GM19025 (cell line): ENCODE measurements at regions not wholly inside any gene's neighbourhood (a gene's known extent, or its start where the extent isn't known, plus 50 kb on each side); places are given as distances from the start of the nearest gene placed in this dataset.
"Not testable (repeated sequence)": the region's sequence is repeated elsewhere in the genome, so short reads cannot be mapped to it uniquely, and the experiment has no call there.

Experiments
- ATAC-seq: cut with Tn5 transposase; IDR thresholded peaks from one replicate; pipeline ENCODE4 v1.9.1; 2021; ENCODE audit warnings: mild to moderate bottlenecking, low read depth, moderate library complexity; ENCODE audit not compliant: unreplicated experiment

GRCh38 chr4:57309658-57310057 lies 199.5 kb upstream of the IGFBP7 start:
- no peak for ATAC-seq

GRCh38 chr4:57308301-57308700 lies 198.1 kb upstream of the IGFBP7 start:
- ATAC-seq = no peak

GRCh38 chr4:57305836-57306235 lies 195.7 kb upstream of the IGFBP7 start:
- ATAC-seq = no peak

GRCh38 chr4:57303012-57303751 lies 193.0 kb upstream of the IGFBP7 start:
- no peak for ATAC-seq

- not testable (repeated sequence) for ATAC-seq
Observed at GRCh38 chr4:57300300-57300699, 190.1 kb upstream of the IGFBP7 start.

- ATAC-seq = no peak
Observed at GRCh38 chr4:57291911-57292310, 181.7 kb upstream of the IGFBP7 start.

- ATAC-seq = no peak
Observed at GRCh38 chr4:57287687-57288604, 177.8 kb upstream of the IGFBP7 start.

- ATAC-seq = no peak
Observed at GRCh38 chr4:57282933-57283310, 172.7 kb upstream of the IGFBP7 start.

- no peak for ATAC-seq
Observed at GRCh38 chr4:57280481-57280880, 170.3 kb upstream of the IGFBP7 start.

GRCh38 chr4:57278780-57279179 lies 168.6 kb upstream of the IGFBP7 start:
- ATAC-seq = no peak

- no peak for ATAC-seq
Observed at GRCh38 chr4:57274082-57274481, 163.9 kb upstream of the IGFBP7 start.

- no peak for ATAC-seq
Observed at GRCh38 chr4:57270346-57270745, 160.2 kb upstream of the IGFBP7 start.

GRCh38 chr4:57265831-57266582 lies 155.8 kb upstream of the IGFBP7 start:
- ATAC-seq = no peak

- ATAC-seq = no peak
Observed at GRCh38 chr4:57254754-57255153, 144.6 kb upstream of the IGFBP7 start.

GRCh38 chr4:57249083-57249482 lies 138.9 kb upstream of the IGFBP7 start:
- ATAC-seq = no peak

GRCh38 chr4:57243076-57243475 lies 132.9 kb upstream of the IGFBP7 start:
- ATAC-seq = no peak

- ATAC-seq = no peak
Observed at GRCh38 chr4:57234252-57234775, 124.1 kb upstream of the IGFBP7 start.

- ATAC-seq = no peak
Observed at GRCh38 chr4:57233386-57233785, 123.2 kb upstream of the IGFBP7 start.

GRCh38 chr4:57231781-57232180 lies 121.6 kb upstream of the IGFBP7 start:
- no peak for ATAC-seq

- no peak for ATAC-seq
Observed at GRCh38 chr4:57220734-57221133, 110.5 kb upstream of the IGFBP7 start.

GRCh38 chr4:57220172-57220571 lies 110.0 kb upstream of the IGFBP7 start:
- no peak for ATAC-seq
